SH-SY5Y (cell line): ENCODE measurements at regions not wholly inside any gene's neighbourhood (a gene's known extent, or its start where the extent isn't known, plus 50 kb on each side); places are given as distances from the start of the nearest gene placed in this dataset.

Source experiments
- GATA2 ChIP-seq: IDR thresholded peaks from 2 replicates; pipeline ENCODE4 v1.6.1; 2011; ENCODE audit warnings: mild to moderate bottlenecking, low read depth, low read length
- GATA3 ChIP-seq: IDR thresholded peaks from 2 replicates; pipeline ENCODE4 v1.6.1; 2011; ENCODE audit warnings: low read depth, mild to moderate bottlenecking, low read length, moderate library complexity

GRCh38 chrX:122301491-122301890 lies 882.6 kb upstream of the GRIA3 start:
- no peak for TF ChIP-seq GATA2
- TF ChIP-seq GATA3, result no peak

GRCh38 chrX:122303761-122304160 lies 880.3 kb upstream of the GRIA3 start:
- no peak for TF ChIP-seq GATA3
- no peak for TF ChIP-seq GATA2

- TF ChIP-seq GATA2 (no peak), GATA3 (no peak)
Measured at GRCh38 chrX:122344816-122345215, 839.3 kb upstream of the GRIA3 start.

GRCh38 chrX:122363112-122363795 lies 820.8 kb upstream of the GRIA3 start:
- TF ChIP-seq GATA2, result no peak
- no peak for TF ChIP-seq GATA3

GRCh38 chrX:122389005-122389404 lies 795.1 kb upstream of the GRIA3 start:
- no peak for TF ChIP-seq GATA2
- TF ChIP-seq GATA3, result no peak

- TF ChIP-seq GATA3 (no peak), GATA2 (no peak)
Measured at GRCh38 chrX:122418758-122419157, 765.3 kb upstream of the GRIA3 start.

GRCh38 chrX:122421434-122422121 lies 762.5 kb upstream of the GRIA3 start:
- TF ChIP-seq GATA2 (no peak), GATA3 (no peak)

GRCh38 chrX:122422547-122422946 lies 761.5 kb upstream of the GRIA3 start:
- TF ChIP-seq GATA2 (no peak), GATA3 (no peak)

- TF ChIP-seq GATA2 (no peak), GATA3 (no peak)
Measured at GRCh38 chrX:122434942-122435341, 749.1 kb upstream of the GRIA3 start.

- TF ChIP-seq GATA3 (no peak), GATA2 (no peak)
Measured at GRCh38 chrX:122439831-122440230, 744.2 kb upstream of the GRIA3 start.

- TF ChIP-seq GATA3 (no peak), GATA2 (no peak)
Measured at GRCh38 chrX:122440832-122441231, 743.2 kb upstream of the GRIA3 start.

- TF ChIP-seq GATA3 (no peak), GATA2 (no peak)
Measured at GRCh38 chrX:122441451-122441850, 742.6 kb upstream of the GRIA3 start.

- TF ChIP-seq GATA3, result no peak
- no peak for TF ChIP-seq GATA2
Measured at GRCh38 chrX:122445466-122445865, 738.6 kb upstream of the GRIA3 start.

- TF ChIP-seq GATA3, result no peak
- no peak for TF ChIP-seq GATA2
Measured at GRCh38 chrX:122464341-122464740, 719.7 kb upstream of the GRIA3 start.

GRCh38 chrX:122475306-122475705 lies 708.8 kb upstream of the GRIA3 start:
- TF ChIP-seq GATA2 (no peak), GATA3 (no peak)

- no peak for TF ChIP-seq GATA3
- no peak for TF ChIP-seq GATA2
Measured at GRCh38 chrX:122500556-122500955, 683.5 kb upstream of the GRIA3 start.
